ENCODE measurements at regions not wholly inside any gene's neighbourhood (a gene's known extent, or its start where the extent isn't known, plus 50 kb on each side); places are given as distances from the start of the nearest gene placed in this dataset.
A peak's percentile ranks its signal among the peaks of the same experiment; 100 is the strongest.

- CTCF ChIA-PET = interaction anchor here (0.9 kb wide), 1 partner anchor 247 kb away, joined by 3 read pairs; no protein-coding TSS in a partner anchor
- Mint-ChIP-seq H3K9me3 (ENCODE audit: insufficient read depth) (no peaks in the 10 kb centered on the region), H3K4me3 (no peak overlapping the region), H3K27me3 (ENCODE audit: low read depth) (no peaks in the 10 kb centered on the region), H3K27ac (peak overlapping the region; percentile 59), H3K4me1 (ENCODE audit: low read depth) (peaks cover 67% of the 10 kb centered on the region), H3K36me3 (ENCODE audit: low read depth) (peaks cover 3% of the 10 kb centered on the region)
- ATAC-seq (no peak), DNase-seq (no peak)
- POLR2A ChIA-PET = interaction anchor here (1.2 kb wide), 1 partner anchor 348 kb away, joined by 3 read pairs; no protein-coding TSS in a partner anchor
These were observed 350.1 kb downstream of the FOXO1 start for GRCh38 chr13:40316301-40316700.

DNA sequence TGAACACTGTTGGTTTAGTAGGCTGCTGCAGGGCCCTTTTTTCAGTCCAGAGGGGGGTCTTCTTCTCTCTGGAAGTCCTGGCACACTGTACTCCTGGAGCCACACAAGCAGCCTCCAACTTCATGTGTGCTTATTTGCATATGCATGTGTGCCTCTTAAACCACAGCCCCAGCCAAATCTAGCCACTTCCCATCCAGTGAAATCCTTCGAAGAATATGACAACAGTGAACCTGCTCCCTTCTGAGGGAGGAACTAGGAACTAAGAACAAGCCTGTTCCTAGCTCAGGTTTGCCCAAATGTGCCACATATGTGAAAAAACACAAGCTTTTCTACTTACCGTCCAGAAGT, 348.5 kb downstream of the FOXO1 start:
- peaks cover 3% of the 10 kb centered on the region for H3K36me3 Mint-ChIP-seq (ENCODE audit: low read depth)

GRCh38 chr13:40318366-40318765, 348.1 kb downstream of the FOXO1 start:
- POLR2A ChIA-PET = no interaction called here
- Mint-ChIP-seq H3K36me3 (ENCODE audit: low read depth) (peaks cover 7% of the 10 kb centered on the region), H3K4me1 (ENCODE audit: low read depth) (peaks cover 67% of the 10 kb centered on the region), H3K27me3 (ENCODE audit: low read depth) (no peaks in the 10 kb centered on the region), H3K9me3 (ENCODE audit: insufficient read depth) (peaks cover 4% of the 10 kb centered on the region), H3K4me3 (no peak overlapping the region), H3K27ac (no peak overlapping the region)
- CTCF ChIA-PET = interaction anchor here (0.7 kb wide), 1 partner anchor 11 kb away, joined by 3 read pairs; no protein-coding TSS in a partner anchor
- ATAC-seq (no peak), DNase-seq (no peak)

More for the DNA sequence above, 348.5 kb downstream of the FOXO1 start:
- no peak overlapping the region for H3K4me3 Mint-ChIP-seq
- H3K27ac Mint-ChIP-seq = peak overlapping the region; percentile 50
- CTCF ChIA-PET = interaction anchor here (0.7 kb wide), 1 partner anchor 10 kb away, joined by 3 read pairs; no protein-coding TSS in a partner anchor
- POLR2A ChIA-PET = no interaction called here
- DNase-seq (peak; percentile 46), ATAC-seq (no peak)
- no peaks in the 10 kb centered on the region for H3K27me3 Mint-ChIP-seq (ENCODE audit: low read depth)
- H3K9me3 Mint-ChIP-seq (ENCODE audit: insufficient read depth) = peaks cover under 1% of the 10 kb centered on the region
- H3K4me1 Mint-ChIP-seq (ENCODE audit: low read depth) = peaks cover 67% of the 10 kb centered on the region

GRCh38 chr13:40319699-40320579, 346.5 kb downstream of the FOXO1 start:
- Mint-ChIP-seq H3K4me1 (ENCODE audit: low read depth) (peaks cover 56% of the 10 kb centered on the region), H3K36me3 (ENCODE audit: low read depth) (peaks cover 17% of the 10 kb centered on the region), H3K27me3 (ENCODE audit: low read depth) (no peaks in the 10 kb centered on the region), H3K4me3 (no peak overlapping the region), H3K9me3 (ENCODE audit: insufficient read depth) (peaks cover 16% of the 10 kb centered on the region), H3K27ac (peak overlapping the region; percentile 17)
- DNase-seq (no peak), ATAC-seq (no peak)
- CTCF ChIA-PET = interaction anchor here (1.4 kb wide), 1 partner anchor 17 kb away, joined by 3 read pairs; no protein-coding TSS in a partner anchor
- POLR2A ChIA-PET = no interaction called here

- H3K36me3 Mint-ChIP-seq (ENCODE audit: low read depth) = peaks cover 23% of the 10 kb centered on the region
- POLR2A ChIA-PET = no interaction called here
These were observed 338.4 kb downstream of the FOXO1 start for GRCh38 chr13:40328091-40328490.

GRCh38 chr13:40329781-40330485, 336.5 kb downstream of the FOXO1 start:
- CTCF ChIA-PET = no interaction called here
- ATAC-seq (no peak), DNase-seq (no peak)
- H3K36me3 Mint-ChIP-seq (ENCODE audit: low read depth) = peaks cover 11% of the 10 kb centered on the region
- H3K9me3 Mint-ChIP-seq (ENCODE audit: insufficient read depth) = peaks cover under 1% of the 10 kb centered on the region
- no peak overlapping the region for H3K27ac Mint-ChIP-seq
- H3K4me1 Mint-ChIP-seq (ENCODE audit: low read depth) = peaks cover 23% of the 10 kb centered on the region
- H3K27me3 Mint-ChIP-seq (ENCODE audit: low read depth) = no peaks in the 10 kb centered on the region
- no peak overlapping the region for H3K4me3 Mint-ChIP-seq
- POLR2A ChIA-PET = no interaction called here

More at GRCh38 chr13:40328091-40328490, 338.4 kb downstream of the FOXO1 start:
- no peak for DNase-seq
- CTCF ChIA-PET = no interaction called here
- Mint-ChIP-seq H3K4me3 (no peak overlapping the region), H3K9me3 (ENCODE audit: insufficient read depth) (peaks cover 14% of the 10 kb centered on the region), H3K27me3 (ENCODE audit: low read depth) (no peaks in the 10 kb centered on the region), H3K27ac (no peak overlapping the region), H3K4me1 (ENCODE audit: low read depth) (peaks cover 23% of the 10 kb centered on the region)
- ATAC-seq = no peak

GRCh38 chr13:40330950-40331349, 335.5 kb downstream of the FOXO1 start:
- Mint-ChIP-seq H3K27ac (no peak overlapping the region), H3K4me3 (no peak overlapping the region)

DNA sequence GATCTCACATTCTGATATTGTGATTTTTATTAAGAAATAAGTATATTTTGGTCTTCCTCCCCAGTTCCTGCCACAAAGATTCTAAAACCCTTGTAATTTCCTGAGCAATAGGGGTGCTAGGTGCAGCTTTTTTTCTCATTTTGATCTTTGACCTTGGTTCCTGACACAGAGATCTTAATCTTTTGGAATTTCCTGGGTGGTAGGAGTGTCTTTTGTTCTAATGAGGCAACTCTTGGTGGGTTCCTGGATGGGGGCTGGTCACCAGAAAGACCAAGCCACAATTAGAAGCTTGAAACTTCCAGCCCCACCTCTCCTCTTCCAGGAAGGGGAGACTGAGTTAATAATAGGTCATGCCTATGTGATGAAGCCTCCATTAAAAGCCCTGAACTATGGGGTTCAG, 334.6 kb downstream of the FOXO1 start:
- H3K36me3 Mint-ChIP-seq (ENCODE audit: low read depth) = peaks cover 5% of the 10 kb centered on the region
- no peaks in the 10 kb centered on the region for H3K27me3 Mint-ChIP-seq (ENCODE audit: low read depth)
- no peaks in the 10 kb centered on the region for H3K9me3 Mint-ChIP-seq (ENCODE audit: insufficient read depth)
- POLR2A ChIA-PET = no interaction called here
- H3K4me1 Mint-ChIP-seq (ENCODE audit: low read depth) = peaks cover 14% of the 10 kb centered on the region
- no peak overlapping the region for H3K4me3 Mint-ChIP-seq
- no peak for DNase-seq
- CTCF ChIA-PET = no interaction called here
- no peak for ATAC-seq
- no peak overlapping the region for H3K27ac Mint-ChIP-seq

More at GRCh38 chr13:40330950-40331349, 335.5 kb downstream of the FOXO1 start:
- Mint-ChIP-seq H3K4me1 (ENCODE audit: low read depth) (peaks cover 16% of the 10 kb centered on the region), H3K36me3 (ENCODE audit: low read depth) (peaks cover 7% of the 10 kb centered on the region), H3K9me3 (ENCODE audit: insufficient read depth) (no peaks in the 10 kb centered on the region), H3K27me3 (ENCODE audit: low read depth) (no peaks in the 10 kb centered on the region)
- no peak for ATAC-seq
- ChIA-PET POLR2A (no interaction called here), CTCF (no interaction called here)
- DNase-seq = no peak

- ChIA-PET CTCF (no interaction called here), POLR2A (no interaction called here)
- DNase-seq (no peak), ATAC-seq (no peak)
- Mint-ChIP-seq H3K4me3 (no peak overlapping the region), H3K27me3 (ENCODE audit: low read depth) (no peaks in the 10 kb centered on the region), H3K9me3 (ENCODE audit: insufficient read depth) (no peaks in the 10 kb centered on the region), H3K27ac (no peak overlapping the region), H3K36me3 (ENCODE audit: low read depth) (no peaks in the 10 kb centered on the region), H3K4me1 (ENCODE audit: low read depth) (peaks cover 18% of the 10 kb centered on the region)
These were observed 333.2 kb downstream of the FOXO1 start for GRCh38 chr13:40333226-40333625.

- POLR2A ChIA-PET = no interaction called here
These were observed 332.4 kb downstream of the FOXO1 start for GRCh38 chr13:40334031-40334430.

DNA sequence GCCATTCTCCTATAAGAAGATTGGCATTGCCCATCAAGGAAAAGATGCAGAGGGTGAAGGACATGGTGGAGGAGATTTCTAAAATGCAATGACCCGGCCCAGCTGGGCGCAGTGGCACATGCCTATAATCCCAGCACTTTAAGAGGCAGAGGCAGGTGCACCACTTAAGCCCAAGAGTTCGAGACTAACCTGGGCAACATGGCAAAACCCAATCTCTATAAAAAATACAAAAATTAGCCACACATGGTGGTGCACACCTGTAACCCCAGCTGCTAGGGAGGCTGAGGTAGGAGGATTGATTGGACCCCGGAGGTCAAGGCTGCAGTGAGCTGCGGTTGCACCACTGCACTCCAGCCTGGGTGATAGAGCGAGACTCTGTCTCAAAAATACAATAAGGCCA, 331.8 kb downstream of the FOXO1 start:
- Mint-ChIP-seq H3K4me1 (ENCODE audit: low read depth) (peaks cover 18% of the 10 kb centered on the region), H3K27me3 (ENCODE audit: low read depth) (no peaks in the 10 kb centered on the region), H3K36me3 (ENCODE audit: low read depth) (no peaks in the 10 kb centered on the region), H3K27ac (no peak overlapping the region), H3K4me3 (no peak overlapping the region), H3K9me3 (ENCODE audit: insufficient read depth) (no peaks in the 10 kb centered on the region)
- DNase-seq = no peak
- ChIA-PET POLR2A (no interaction called here), CTCF (no interaction called here)
- no peak for ATAC-seq

More at GRCh38 chr13:40334031-40334430, 332.4 kb downstream of the FOXO1 start:
- H3K4me1 Mint-ChIP-seq (ENCODE audit: low read depth) = peaks cover 18% of the 10 kb centered on the region
- no peaks in the 10 kb centered on the region for H3K27me3 Mint-ChIP-seq (ENCODE audit: low read depth)
- CTCF ChIA-PET = no interaction called here
- DNase-seq = no peak
- ATAC-seq = no peak
- H3K4me3 Mint-ChIP-seq = no peak overlapping the region
- H3K27ac Mint-ChIP-seq = no peak overlapping the region
- no peaks in the 10 kb centered on the region for H3K36me3 Mint-ChIP-seq (ENCODE audit: low read depth)
- H3K9me3 Mint-ChIP-seq (ENCODE audit: insufficient read depth) = no peaks in the 10 kb centered on the region
